G401 (cell line): ENCODE measurements at regions not wholly inside any gene's neighbourhood (a gene's known extent, or its start where the extent isn't known, plus 50 kb on each side); places are given as distances from the start of the nearest gene placed in this dataset.

Experiments used
- DNase-seq: peaks from one replicate; pipeline ENCODE4 v3.0.0-alpha.2; 2015; ENCODE audit warnings: low spot score
- in situ Hi-C: cut with HindIII; loops from 2 replicates; pipeline ENCODE4 v1.10.0; 2016; ENCODE audit warnings: low sequenced_read_pairs, mixed read lengths

DNA sequence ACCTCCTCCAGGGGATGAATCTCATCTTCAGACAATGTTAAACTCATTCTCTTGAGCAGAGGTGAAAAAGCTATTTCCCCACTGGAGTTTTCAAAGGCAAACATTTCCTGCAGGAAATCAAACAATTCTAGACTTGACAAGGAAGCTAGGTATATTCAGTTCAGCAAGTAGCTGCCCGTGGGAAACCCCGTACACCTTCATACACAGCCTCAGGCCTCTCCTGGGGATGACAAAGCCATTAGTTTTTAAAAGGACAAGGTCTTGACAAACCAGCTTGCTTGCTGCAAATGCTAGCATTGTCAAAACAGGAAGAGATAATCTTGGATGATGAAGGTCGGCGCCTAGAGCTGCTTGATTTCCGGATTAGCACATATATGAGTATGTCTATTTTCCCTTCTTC is 1630.8 kb upstream of the TENM4 start:
- DNase-seq: no peak
- in situ Hi-C loops: no loop called here

DNA sequence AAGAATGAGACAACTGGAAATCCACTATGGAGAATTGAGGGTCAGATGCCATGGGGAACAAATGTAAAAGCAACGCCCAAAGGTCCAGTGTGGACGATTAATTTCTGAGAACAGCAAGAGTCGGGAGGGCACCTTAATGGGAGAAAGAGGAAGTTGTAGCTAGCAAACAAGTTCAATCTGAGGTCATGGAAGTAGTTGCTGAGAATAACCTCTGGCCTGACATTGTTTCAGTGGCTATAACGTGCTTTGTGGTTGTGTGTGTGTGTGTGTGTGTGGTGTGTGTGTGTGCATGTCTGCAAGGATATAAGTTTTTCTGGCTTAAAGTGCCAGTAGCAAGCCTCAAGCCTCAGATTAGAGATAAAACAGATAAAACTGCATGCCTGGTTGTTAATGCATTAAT is 1630.1 kb upstream of the TENM4 start:
- in situ Hi-C loops: no loop called here
- DNase-seq: no peak

DNA sequence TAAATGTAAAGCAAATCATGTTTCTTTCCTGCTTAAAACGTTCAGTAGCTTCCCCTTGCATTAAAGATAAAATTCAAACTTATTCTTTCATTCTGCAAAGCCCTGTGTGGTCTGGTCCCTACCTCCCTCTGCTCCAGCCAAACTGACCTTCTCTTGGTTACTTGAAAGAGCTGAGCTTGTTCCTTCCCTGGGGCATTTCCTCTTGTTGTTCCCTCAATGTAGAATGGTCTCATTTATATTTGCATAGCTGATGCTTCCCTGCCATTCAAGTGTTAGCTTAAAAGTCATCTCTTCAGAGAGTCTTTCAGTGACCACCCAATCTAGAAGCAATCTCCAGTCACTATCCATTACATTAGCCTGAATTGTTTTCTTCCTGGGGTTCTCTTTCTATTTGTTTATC is 1618.5 kb upstream of the TENM4 start:
- in situ Hi-C loops: no loop called here
- no peak for DNase-seq

DNA sequence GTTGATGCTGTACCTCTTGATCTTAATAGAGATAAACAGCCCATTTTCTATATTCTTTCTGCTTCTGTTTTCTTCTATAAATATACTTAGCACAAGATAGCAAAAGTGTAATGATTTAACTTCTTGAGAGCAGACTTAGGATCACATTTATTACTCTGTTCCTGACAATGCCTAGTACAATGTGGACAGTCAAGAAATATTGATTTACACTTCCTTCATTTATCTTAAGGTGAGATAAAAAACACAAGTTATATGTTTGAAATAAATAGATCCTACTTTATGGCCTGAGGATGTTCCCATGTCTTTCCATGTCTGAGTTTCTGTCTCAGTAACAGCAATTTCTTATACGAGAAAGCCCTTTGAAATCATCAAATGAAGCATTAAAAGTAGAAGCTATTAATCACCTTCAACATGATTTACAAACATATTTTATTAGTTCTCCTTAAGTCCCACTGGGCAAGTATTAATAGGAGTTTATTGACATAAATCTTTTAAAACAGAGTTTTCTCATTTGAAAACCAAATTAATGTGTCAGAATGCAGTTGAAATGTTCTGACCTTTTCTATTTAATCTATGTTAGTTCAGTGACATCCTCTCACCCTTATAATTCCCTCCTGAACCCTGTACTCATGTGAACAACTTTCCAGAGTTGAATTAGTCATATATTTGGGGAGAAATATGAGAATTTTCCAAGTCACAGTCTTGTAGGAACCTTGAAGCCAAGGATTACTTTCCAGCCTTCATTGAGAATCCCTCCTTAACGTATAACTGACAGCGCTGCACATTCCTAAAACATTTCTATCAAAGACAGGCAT is 1611.7 kb upstream of the TENM4 start:
- in situ Hi-C loops: no loop called here
- DNase-seq: no peak

DNA sequence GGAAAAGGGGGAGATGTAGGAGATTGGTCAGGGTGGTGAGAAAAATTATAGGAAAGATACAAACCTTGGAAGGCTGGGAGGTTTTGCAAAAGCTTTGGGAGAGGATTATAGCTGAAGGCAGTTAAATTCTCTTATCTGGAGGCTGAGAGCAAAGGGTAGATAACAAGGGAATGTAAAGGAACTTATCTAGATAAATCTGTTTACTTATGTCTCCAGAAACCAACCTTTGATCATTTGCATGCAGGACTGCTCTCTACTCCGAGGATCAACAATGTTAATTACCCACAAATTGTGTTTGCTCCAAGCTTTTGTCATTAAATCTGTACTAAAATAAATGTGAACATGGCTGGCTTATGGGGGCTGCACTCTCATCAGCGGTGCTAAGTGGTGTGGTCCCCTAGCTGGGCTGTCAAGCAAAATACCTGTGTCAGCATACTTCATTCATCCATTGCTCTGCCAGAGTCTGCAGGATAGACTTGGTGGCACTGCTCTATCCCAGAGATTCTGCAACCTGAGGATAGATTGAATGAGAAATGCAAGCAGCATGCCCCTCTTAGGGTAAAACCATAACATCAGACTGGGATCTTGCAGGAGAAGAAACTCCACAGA is 1599.2 kb upstream of the TENM4 start:
- in situ Hi-C loops: no loop called here
- DNase-seq: no peak

DNA sequence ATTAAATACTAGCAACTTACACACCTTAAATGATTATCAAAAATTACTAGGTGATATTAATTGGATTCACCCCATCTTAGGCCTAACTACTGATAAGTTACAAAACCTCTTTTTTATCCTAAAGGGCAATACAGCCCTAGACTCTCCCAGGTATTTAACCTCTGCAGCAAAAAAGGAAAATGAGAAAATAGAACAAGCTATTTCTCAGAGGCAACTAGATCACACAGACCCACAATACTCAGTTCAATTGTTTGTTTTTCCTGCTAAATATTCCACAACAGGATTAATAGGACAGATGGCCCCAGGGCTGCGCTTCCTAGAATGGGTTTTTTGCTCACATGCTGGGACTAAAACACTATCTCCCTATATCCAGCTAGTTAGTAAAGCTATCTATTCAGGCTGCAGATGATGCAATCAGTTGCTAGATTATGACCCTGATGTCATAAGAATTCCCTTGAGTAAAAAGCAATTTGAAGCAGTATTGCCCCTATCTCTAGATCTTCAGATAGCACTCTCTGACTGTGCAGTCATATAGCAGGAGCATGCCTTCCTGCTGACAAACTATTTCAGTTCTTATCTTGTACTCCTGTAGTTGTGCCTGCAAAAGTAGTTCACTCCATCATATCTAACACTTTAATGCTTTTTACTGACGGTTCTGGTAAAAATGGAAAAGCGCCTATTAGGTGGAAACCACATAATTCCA is 1595.5 kb upstream of the TENM4 start:
- in situ Hi-C loops: no loop called here
- DNase-seq: no peak

DNA sequence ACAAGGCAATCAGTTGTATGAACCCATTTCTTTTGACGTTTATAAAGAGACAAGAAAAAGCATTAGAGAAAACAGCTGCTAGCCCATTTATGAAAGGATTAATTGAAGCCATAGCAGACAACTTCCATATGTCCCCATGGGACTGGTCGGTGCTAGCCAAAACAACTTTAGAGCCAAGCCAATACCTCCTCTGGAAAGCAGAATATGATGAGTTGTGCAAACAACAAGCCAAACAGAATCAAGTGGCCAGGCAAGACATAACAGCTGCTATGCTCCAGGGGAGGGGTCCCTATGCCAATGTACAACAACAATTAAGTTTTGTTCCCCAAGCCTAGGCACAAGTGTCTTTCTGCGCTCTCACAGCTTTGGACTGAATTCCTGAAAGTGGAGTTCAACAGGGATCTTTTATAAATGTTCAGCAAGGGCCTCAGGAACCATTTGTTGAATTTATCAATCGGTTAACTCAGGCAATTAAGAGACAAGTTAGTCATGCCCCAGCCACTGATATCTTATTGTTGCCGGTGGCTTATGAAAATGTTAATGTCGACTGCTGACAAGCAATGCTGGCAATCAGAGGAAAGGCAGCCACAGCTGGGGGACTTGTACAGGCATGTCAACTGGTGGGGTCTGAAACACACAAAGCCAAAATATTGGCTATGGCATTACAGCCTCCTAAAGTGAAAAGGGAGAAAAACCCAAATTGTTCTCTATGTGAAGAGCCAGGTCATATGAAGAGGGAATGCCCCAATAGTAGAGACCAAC is 1593.1 kb upstream of the TENM4 start:
- DNase-seq: no peak
- in situ Hi-C loops: no loop called here

DNA sequence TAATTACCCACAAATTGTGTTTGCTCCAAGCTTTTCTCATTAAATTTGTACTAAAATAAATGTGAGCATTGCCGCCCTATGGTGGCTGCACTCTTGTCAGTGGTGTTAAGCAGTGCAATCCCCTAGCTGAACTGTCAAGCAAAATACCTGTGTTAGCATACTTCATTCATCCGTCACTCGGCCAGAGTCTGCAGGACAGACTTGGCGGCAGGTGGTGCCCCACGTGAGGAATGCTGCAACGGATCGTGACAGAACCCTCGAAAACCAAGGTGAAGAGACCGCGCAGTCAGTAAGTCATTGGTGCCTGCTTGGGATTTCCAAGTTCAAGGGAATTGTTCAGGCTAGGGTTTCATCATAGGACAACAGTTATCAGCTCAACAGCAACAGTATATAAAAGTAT is 1592.1 kb upstream of the TENM4 start:
- no peak for DNase-seq
- in situ Hi-C loops: no loop called here

DNA sequence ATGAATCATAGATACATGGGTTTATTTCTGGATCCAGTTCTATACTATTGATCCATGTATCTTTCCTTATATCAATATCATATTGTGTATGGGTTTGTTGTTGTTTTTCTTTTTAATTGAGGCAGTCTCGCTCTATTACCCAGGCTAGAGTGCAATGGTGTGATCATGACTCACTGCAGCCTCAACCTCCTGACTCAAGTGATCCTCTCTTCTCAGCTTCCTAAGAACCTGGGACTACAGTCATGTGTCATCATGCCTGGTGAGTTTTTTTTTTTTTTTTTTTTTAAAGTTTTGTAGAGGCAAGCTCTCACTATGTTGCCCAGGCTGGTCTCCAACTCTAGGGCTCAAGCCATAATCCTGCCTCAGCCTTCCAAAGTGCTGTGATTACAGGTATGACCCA is 1589.4 kb upstream of the TENM4 start:
- no peak for DNase-seq
- in situ Hi-C loops: no loop called here

DNA sequence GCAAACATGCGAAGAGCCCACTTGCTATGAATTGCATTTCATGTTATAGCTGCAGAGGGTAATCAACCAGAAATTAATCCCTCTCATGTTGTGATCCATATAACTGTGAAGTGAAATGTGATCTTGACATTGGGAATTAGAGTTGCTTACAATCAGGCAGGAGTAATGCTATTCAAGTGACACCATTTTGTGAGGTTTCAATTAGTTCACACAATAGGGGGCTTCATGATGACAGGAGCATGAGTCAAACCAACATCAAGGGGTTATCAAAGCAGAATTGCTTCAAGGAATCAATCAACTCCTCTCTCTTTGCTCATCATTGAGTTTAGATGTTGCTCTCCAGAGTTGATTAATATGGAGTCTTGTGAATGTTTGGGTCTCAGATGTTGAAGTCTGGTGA is 1585.2 kb upstream of the TENM4 start:
- in situ Hi-C loops: no loop called here
- no peak for DNase-seq

DNA sequence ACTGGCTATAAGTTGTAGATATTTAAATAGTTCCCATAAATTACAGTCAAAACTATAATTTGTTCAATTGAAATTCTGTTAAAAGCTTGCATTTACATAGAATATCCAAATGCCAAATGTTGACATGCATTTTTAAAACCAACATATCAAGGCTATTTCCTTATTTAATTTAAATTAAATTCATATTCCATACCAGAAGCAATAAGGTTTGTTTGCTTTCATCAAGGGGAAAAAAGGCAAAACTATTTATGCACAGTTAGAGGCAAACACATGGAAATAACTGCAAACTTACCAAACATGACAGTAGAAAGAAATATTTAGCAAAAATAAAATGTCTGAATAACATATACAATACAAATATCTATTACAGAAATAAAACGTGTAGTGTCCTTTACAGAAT is 1581.2 kb upstream of the TENM4 start:
- in situ Hi-C loops: no loop called here
- DNase-seq: no peak

DNA sequence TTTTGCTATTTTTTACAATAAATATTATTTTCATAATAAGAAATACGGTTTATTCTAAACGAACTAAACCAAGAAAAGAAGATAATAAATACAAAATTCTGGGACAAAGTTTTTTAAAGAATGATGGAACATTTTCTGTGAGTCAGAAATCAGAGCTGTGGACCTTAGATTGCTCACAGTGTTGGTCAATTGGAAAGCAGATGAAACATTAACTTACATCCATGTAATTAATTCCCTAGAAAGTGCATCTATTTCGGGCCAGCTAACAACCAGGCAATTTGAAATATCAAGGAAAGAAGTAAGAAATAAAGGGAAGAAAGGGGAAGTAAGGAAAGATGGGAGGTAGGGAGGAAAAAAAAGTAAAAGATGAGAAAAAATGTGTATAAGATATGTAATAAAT is 1569.8 kb upstream of the TENM4 start:
- in situ Hi-C loops: no loop called here
- no peak for DNase-seq

DNA sequence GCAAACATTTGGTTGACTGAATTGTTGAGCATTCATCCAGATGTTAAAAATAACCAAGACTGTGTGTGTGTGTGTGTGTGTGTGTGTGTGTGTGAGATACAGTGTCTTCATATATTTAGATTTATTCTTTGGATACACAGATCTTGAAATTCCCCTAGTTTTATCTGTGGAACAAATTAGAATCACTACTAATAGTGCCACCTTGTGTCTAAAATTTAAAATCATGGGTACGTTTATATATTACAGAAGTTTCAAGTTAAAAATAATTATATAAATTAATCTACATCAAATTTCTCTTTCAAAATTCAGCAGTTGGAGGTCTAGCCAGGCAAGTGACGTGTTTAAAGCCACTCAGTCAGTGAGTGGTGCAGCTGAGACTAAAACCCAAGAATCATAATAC is 1566.2 kb upstream of the TENM4 start:
- no peak for DNase-seq
- in situ Hi-C loops: no loop called here

DNA sequence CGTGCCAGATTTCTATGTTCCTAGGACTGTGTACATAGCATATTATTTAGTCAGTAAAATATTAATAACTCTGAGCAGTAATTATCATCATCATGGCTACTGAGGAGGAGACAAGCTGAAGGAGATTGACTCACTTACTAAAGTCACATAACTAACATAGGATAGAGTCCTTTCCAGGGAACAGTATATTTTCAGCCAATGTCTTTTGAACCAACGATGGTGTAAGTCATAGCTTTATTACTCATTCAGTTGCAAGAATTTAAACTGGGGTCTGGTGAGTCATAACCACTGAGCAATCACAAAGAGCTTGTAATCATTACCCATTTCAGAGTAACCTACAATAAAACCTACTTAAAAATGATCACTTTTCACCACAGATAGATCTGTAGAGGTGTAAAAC is 1564.8 kb upstream of the TENM4 start:
- in situ Hi-C loops: no loop called here
- no peak for DNase-seq

DNA sequence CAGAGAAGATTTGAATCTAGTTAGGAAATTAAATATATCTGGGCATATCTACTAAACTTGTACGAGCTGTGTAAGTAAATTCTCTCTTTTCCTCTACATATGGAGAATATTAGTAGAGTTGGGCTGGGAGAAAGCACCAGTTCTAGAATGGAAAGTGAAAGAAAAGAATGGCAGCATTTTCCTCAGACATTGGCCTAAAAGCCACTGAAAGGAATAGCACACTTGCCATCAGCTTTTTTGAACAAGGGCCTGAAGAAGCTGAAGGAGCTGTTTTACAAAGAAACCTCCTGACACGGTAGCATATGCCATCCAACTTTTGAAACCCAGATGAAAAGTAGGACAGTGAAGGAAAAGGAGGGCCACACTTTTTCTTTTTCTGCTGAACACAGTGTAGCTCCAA is 1563.7 kb upstream of the TENM4 start:
- in situ Hi-C loops: no loop called here

DNA sequence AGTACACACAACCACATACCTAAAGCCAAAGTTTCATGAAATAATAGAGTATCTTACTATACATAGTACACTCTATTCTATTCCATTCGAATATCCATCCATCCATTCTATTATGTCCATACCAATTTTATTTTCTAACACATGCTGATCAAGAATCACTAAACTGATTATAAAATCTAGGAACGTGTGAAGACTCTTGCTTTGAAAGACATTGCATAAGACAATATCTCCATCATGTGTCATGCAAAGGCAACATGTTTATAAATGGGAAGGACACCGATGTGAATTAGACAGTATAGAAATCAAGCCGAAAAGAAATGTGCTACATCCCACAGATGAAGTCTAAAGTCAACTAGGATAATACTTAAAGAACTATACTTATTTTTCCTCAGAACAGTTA is 1561.5 kb upstream of the TENM4 start:
- in situ Hi-C loops: no loop called here
- DNase-seq: no peak

More for the DNA sequence above, 1563.7 kb upstream of the TENM4 start:
- no peak for DNase-seq

DNA sequence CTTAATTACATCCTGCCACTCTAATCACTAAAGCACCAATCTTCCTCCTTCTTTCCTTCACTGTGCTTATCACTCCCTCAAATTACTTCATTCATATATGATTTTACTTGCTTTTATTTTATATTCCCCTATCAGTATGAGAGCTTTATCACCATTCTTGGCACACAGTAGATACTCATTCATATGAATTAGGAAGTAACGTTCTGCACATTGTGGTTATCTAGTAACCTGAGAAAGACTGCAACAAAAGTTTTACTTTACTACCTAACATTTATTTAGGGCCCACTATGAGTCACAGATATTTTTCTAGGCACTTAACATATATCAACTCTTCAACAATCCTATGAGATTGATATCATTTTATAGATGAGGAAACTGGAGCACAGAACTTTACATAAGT is 1559.9 kb upstream of the TENM4 start:
- DNase-seq: no peak
- in situ Hi-C loops: no loop called here

DNA sequence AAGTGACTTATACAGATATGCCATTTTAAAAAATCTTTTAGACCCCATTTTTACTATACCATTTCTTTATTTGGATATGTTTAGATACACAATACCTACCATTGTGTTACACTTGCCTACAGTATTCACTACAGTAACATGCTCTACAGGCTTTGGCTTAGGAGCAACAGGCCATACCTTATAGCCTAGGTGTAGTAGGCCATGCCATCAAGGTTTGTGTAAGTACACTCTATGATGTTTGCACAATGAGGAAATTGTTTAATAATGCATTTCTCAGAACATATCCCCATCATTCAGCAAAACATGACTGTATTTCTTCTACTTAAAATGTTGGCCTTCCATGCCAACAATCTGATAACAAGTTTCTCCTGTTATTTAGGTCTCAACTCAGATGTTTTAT is 1559.5 kb upstream of the TENM4 start:
- DNase-seq: no peak
- in situ Hi-C loops: no loop called here

DNA sequence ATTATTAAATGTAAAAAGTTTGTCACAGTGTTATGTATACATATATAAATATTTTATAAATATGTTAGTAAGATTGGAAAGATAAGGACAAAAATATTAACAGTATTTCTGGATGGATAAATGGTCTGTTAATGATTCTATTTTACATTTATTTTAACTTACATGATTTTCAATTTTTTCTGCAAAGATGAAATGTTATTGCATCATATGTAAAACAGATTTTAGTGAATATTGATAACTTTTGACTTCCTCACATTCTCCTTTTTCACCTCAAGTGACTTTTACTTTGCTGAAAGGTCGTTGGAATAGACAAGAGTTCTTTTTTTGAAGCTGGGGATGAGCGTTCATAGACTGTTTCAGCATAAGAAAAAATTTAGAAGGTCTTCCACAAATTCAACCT is 1554.7 kb upstream of the TENM4 start:
- in situ Hi-C loops: no loop called here

DNA sequence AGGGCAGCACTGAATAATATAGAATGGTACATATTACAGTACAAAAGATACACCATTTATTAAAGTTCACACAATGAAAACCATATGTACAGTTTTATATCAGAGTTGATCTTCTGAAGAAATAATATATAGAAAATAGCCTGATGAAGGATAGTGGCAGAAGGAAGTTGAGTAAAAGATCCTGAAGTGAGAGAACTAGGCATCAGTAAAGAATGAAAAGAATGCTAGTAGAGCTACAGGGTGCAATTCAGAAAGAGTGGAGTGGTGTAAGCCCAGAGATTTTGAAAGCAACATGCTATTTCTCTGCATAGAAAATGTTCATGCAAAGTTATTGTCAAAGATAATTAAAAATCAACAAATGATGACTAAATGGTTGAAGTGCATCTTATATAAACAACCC is 1552.7 kb upstream of the TENM4 start:
- DNase-seq: no peak
- in situ Hi-C loops: no loop called here

More for the DNA sequence above, 1554.7 kb upstream of the TENM4 start:
- no peak for DNase-seq
